H1 (cell line): ENCODE measurements at regions not wholly inside any gene's neighbourhood (a gene's known extent, or its start where the extent isn't known, plus 50 kb on each side); places are given as distances from the start of the nearest gene placed in this dataset.

ENCODE experiments used
- POLR2A ChIP-seq, 2 experiments: IDR thresholded peaks; 1 replicate in 1 of 2; 2 replicates in 1 of 2; pipeline ENCODE4 v1.6.1; 2011; ENCODE audit warnings: low read depth in 2 of 2, low read length in 2 of 2, mild to moderate bottlenecking in 2 of 2; ENCODE audit errors: control extremely low read depth in 1 of 2
- POLR2AphosphoS5 ChIP-seq: IDR thresholded peaks from 2 replicates; pipeline ENCODE4 v1.6.1; 2011; ENCODE audit warnings: low read depth, low read length
- TAF1 ChIP-seq: IDR thresholded peaks from 2 replicates; pipeline ENCODE4 v1.6.1; 2011; ENCODE audit warnings: mild to moderate bottlenecking, low read depth, low read length
- TF ChIP-seq, protein P1 (sequence below): fragments of 300-600 bp; sonication (generic); IDR thresholded peaks from 2 replicates; pipeline ENCODE4 v1.7.1; 2012; ENCODE audit warnings: low read length, moderate library complexity, mild to moderate bottlenecking, inconsistent platforms; ENCODE audit not compliant: insufficient replicate concordance
- TF ChIP-seq, protein P2 (sequence below), 3 experiments: IDR thresholded peaks; 1 replicate in 2 of 3; 2 replicates in 1 of 3; pipeline versions ENCODE4 v1.5.1 to v1.6.1; 2011; ENCODE audit warnings: low read length in 3 of 3, mild to moderate bottlenecking in 3 of 3, inconsistent platforms in 2 of 3, low read depth in 1 of 3, moderate library complexity in 1 of 3; ENCODE audit not compliant: insufficient read depth in 1 of 3; ENCODE audit errors: control extremely low read depth in 1 of 3

DNA sequence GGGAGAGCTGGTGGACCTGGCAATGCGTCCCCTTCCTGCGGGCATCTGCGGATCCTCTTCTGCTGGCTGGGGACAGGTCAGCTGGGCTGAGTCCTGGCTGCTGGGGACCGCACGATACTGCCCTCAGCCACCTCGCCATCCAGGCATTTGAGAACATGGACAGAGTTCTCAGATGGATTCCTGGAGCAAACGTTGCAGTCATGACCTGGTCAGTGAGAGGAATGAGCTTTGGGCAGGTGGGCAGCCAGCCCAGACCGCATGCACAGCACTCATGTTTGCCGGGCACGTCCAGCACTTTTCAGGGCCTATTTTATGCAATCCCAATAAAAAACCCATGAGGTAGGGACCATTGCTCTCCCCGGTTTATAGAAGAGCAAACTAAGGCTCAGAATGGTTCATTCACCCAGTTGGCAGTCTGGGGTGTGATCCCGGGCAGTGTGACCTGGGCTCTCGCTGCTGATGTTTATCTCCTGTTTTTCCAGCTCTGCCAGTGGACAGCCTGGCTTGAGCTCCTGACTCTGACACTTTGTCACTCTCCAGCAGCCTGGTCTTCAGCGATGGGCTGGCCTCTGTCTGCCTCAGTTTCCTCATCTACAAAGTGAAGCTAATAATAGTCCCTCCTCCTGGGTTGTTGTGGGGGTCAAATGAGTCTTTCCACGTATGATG, 294.7 kb downstream of the IRF8 start:
- TF ChIP-seq, protein P1, sequence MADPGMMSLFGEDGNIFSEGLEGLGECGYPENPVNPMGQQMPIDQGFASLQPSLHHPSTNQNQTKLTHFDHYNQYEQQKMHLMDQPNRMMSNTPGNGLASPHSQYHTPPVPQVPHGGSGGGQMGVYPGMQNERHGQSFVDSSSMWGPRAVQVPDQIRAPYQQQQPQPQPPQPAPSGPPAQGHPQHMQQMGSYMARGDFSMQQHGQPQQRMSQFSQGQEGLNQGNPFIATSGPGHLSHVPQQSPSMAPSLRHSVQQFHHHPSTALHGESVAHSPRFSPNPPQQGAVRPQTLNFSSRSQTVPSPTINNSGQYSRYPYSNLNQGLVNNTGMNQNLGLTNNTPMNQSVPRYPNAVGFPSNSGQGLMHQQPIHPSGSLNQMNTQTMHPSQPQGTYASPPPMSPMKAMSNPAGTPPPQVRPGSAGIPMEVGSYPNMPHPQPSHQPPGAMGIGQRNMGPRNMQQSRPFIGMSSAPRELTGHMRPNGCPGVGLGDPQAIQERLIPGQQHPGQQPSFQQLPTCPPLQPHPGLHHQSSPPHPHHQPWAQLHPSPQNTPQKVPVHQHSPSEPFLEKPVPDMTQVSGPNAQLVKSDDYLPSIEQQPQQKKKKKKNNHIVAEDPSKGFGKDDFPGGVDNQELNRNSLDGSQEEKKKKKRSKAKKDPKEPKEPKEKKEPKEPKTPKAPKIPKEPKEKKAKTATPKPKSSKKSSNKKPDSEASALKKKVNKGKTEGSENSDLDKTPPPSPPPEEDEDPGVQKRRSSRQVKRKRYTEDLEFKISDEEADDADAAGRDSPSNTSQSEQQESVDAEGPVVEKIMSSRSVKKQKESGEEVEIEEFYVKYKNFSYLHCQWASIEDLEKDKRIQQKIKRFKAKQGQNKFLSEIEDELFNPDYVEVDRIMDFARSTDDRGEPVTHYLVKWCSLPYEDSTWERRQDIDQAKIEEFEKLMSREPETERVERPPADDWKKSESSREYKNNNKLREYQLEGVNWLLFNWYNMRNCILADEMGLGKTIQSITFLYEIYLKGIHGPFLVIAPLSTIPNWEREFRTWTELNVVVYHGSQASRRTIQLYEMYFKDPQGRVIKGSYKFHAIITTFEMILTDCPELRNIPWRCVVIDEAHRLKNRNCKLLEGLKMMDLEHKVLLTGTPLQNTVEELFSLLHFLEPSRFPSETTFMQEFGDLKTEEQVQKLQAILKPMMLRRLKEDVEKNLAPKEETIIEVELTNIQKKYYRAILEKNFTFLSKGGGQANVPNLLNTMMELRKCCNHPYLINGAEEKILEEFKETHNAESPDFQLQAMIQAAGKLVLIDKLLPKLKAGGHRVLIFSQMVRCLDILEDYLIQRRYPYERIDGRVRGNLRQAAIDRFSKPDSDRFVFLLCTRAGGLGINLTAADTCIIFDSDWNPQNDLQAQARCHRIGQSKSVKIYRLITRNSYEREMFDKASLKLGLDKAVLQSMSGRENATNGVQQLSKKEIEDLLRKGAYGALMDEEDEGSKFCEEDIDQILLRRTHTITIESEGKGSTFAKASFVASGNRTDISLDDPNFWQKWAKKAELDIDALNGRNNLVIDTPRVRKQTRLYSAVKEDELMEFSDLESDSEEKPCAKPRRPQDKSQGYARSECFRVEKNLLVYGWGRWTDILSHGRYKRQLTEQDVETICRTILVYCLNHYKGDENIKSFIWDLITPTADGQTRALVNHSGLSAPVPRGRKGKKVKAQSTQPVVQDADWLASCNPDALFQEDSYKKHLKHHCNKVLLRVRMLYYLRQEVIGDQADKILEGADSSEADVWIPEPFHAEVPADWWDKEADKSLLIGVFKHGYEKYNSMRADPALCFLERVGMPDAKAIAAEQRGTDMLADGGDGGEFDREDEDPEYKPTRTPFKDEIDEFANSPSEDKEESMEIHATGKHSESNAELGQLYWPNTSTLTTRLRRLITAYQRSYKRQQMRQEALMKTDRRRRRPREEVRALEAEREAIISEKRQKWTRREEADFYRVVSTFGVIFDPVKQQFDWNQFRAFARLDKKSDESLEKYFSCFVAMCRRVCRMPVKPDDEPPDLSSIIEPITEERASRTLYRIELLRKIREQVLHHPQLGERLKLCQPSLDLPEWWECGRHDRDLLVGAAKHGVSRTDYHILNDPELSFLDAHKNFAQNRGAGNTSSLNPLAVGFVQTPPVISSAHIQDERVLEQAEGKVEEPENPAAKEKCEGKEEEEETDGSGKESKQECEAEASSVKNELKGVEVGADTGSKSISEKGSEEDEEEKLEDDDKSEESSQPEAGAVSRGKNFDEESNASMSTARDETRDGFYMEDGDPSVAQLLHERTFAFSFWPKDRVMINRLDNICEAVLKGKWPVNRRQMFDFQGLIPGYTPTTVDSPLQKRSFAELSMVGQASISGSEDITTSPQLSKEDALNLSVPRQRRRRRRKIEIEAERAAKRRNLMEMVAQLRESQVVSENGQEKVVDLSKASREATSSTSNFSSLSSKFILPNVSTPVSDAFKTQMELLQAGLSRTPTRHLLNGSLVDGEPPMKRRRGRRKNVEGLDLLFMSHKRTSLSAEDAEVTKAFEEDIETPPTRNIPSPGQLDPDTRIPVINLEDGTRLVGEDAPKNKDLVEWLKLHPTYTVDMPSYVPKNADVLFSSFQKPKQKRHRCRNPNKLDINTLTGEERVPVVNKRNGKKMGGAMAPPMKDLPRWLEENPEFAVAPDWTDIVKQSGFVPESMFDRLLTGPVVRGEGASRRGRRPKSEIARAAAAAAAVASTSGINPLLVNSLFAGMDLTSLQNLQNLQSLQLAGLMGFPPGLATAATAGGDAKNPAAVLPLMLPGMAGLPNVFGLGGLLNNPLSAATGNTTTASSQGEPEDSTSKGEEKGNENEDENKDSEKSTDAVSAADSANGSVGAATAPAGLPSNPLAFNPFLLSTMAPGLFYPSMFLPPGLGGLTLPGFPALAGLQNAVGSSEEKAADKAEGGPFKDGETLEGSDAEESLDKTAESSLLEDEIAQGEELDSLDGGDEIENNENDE: no peak
- TF ChIP-seq POLR2AphosphoS5 (no peak), TAF1 (no peak), POLR2A (IDR thresholded peaks at IDR 0.05; ENCODE audit: control extremely low read depth in 1 of 2, low read depth in 2 of 2, low read length in 2 of 2) (no peak)
- TF ChIP-seq, protein P2, sequence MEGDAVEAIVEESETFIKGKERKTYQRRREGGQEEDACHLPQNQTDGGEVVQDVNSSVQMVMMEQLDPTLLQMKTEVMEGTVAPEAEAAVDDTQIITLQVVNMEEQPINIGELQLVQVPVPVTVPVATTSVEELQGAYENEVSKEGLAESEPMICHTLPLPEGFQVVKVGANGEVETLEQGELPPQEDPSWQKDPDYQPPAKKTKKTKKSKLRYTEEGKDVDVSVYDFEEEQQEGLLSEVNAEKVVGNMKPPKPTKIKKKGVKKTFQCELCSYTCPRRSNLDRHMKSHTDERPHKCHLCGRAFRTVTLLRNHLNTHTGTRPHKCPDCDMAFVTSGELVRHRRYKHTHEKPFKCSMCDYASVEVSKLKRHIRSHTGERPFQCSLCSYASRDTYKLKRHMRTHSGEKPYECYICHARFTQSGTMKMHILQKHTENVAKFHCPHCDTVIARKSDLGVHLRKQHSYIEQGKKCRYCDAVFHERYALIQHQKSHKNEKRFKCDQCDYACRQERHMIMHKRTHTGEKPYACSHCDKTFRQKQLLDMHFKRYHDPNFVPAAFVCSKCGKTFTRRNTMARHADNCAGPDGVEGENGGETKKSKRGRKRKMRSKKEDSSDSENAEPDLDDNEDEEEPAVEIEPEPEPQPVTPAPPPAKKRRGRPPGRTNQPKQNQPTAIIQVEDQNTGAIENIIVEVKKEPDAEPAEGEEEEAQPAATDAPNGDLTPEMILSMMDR (IDR thresholded peaks at IDR 0.05; ENCODE audit: control extremely low read depth in 1 of 3, insufficient read depth in 1 of 3, low read depth in 1 of 3, low read length in 3 of 3): no peak
